ENCODE measurements at regions not wholly inside any gene's neighbourhood (a gene's known extent, or its start where the extent isn't known, plus 50 kb on each side); places are given as distances from the start of the nearest gene placed in this dataset.

- H3K4me1 ChIP-seq = no peaks in the 10 kb centered on the region
- H3K9me3 ChIP-seq = no peaks in the 10 kb centered on the region
- H3K36me3 ChIP-seq = no peaks in the 10 kb centered on the region
- H3K27me3 ChIP-seq = no peaks in the 10 kb centered on the region
- intact Hi-C loops (cut with DNase I) = no loop called here
- 56 to 60% methylated on average over 2 of the region's 2 CpGs for WGBS, 2 donors
- no peak for TF ChIP-seq CTCF (IDR thresholded peaks at IDR 0.05)
- H3K27ac ChIP-seq = no peak overlapping the region
- H3K4me3 ChIP-seq = no peak overlapping the region
- no peak for DNase-seq
These were observed 310.2 kb downstream of the SLITRK5 start for GRCh38 chr13:87981416-87981815.

GRCh38 chr13:87982400-87982799, 311.2 kb downstream of the SLITRK5 start:
- H3K27me3 ChIP-seq = no peaks in the 10 kb centered on the region
- intact Hi-C loops (cut with DNase I) = no loop called here

GRCh38 chr13:87986639-87987250, 315.6 kb downstream of the SLITRK5 start:
- no peak overlapping the region for H3K27ac ChIP-seq
- H3K4me3 ChIP-seq = no peak overlapping the region
- no peaks in the 10 kb centered on the region for H3K36me3 ChIP-seq
- H3K27me3 ChIP-seq = no peaks in the 10 kb centered on the region
- no peak for DNase-seq
- TF ChIP-seq POLR2A (IDR thresholded peaks at IDR 0.05) = no peak
- no peak for TF ChIP-seq CTCF (IDR thresholded peaks at IDR 0.05)
- intact Hi-C loops (cut with DNase I) = no loop called here
- no peaks in the 10 kb centered on the region for H3K9me3 ChIP-seq
- no peaks in the 10 kb centered on the region for H3K4me1 ChIP-seq

More at GRCh38 chr13:87982400-87982799, 311.2 kb downstream of the SLITRK5 start:
- Histone ChIP-seq H3K27ac (no peak overlapping the region), H3K4me1 (no peaks in the 10 kb centered on the region), H3K4me3 (no peak overlapping the region), H3K9me3 (no peaks in the 10 kb centered on the region), H3K36me3 (no peaks in the 10 kb centered on the region)
- no peak for TF ChIP-seq POLR2A (IDR thresholded peaks at IDR 0.05)
- no peak for TF ChIP-seq CTCF (IDR thresholded peaks at IDR 0.05)
- no peak for DNase-seq

GRCh38 chr13:87998081-87998480, 326.9 kb downstream of the SLITRK5 start:
- no peaks in the 10 kb centered on the region for H3K9me3 ChIP-seq
- TF ChIP-seq CTCF (IDR thresholded peaks at IDR 0.05) = no peak
- no peak for TF ChIP-seq POLR2A (IDR thresholded peaks at IDR 0.05)
- 80 to 100% methylated on average over 1 of the region's 1 CpG for WGBS, 2 donors
- H3K4me3 ChIP-seq = no peak overlapping the region
- no peaks in the 10 kb centered on the region for H3K4me1 ChIP-seq
- DNase-seq = no peak
- no peaks in the 10 kb centered on the region for H3K27me3 ChIP-seq
- H3K36me3 ChIP-seq = no peaks in the 10 kb centered on the region
- no peak overlapping the region for H3K27ac ChIP-seq
- intact Hi-C loops (cut with DNase I) = no loop called here

GRCh38 chr13:87999240-87999700, 328.1 kb downstream of the SLITRK5 start:
- Histone ChIP-seq H3K27ac (no peak overlapping the region), H3K27me3 (no peaks in the 10 kb centered on the region), H3K4me1 (no peaks in the 10 kb centered on the region), H3K4me3 (no peak overlapping the region), H3K36me3 (no peaks in the 10 kb centered on the region), H3K9me3 (no peaks in the 10 kb centered on the region)
- intact Hi-C loops (cut with DNase I) = no loop called here
- TF ChIP-seq CTCF (IDR thresholded peaks at IDR 0.05) (no peak), POLR2A (IDR thresholded peaks at IDR 0.05) (no peak)
- no peak for DNase-seq
- 69 to 71% methylated on average over 1 of the region's 1 CpG for WGBS, 2 donors

Measured in esophagus squamous epithelium (tissue), 5 donors.